ENCODE measurements at regions not wholly inside any gene's neighbourhood (a gene's known extent, or its start where the extent isn't known, plus 50 kb on each side); places are given as distances from the start of the nearest gene placed in this dataset.

- TF ChIP-seq CTCF (conservative IDR thresholded peaks at IDR 0.05; ENCODE audit: low read depth, low read length) (no peak), EZH2 (IDR thresholded peaks at IDR 0.05; ENCODE audit: borderline replicate concordance, low read depth, low read length, poor library complexity, severe bottlenecking) (no peak)
These were observed 317.2 kb downstream of the LTN1 start for GRCh38 chr21:28675331-28676041.

Measured in A673 (cell line).